GM12878 (cell line): ENCODE measurements at regions not wholly inside any gene's neighbourhood (a gene's known extent, or its start where the extent isn't known, plus 50 kb on each side); places are given as distances from the start of the nearest gene placed in this dataset.

Experiments used
- ATAC-seq: fragments of 200-7000 bp; cut with Tn5 transposase; 3 replicates; pipeline ENCODE4 v1.9.1; 2020; ENCODE audit warnings: mild to moderate bottlenecking, moderate library complexity
- BruUV-seq: library from RNA; stranded (reverse); fragments of 400-500 nt; replicated peaks from 2 replicates; lab custom pipeline; 2021; lab: Mats Ljungman, UMichigan
- CTCF ChIA-PET: fragments of 300-600 bp; sonication (Branson Sonifier 250); formaldehyde crosslinking; extraction: SDS; loops from one replicate; lab custom pipeline; 2021; ENCODE audit warnings: inconsistent platforms; lab: Yijun Ruan, JAX
- POLR2A ChIA-PET: fragments of 350-600 bp; formaldehyde crosslinking; extraction: SDS; loops from one replicate; lab custom pipeline; 2021; ENCODE audit warnings: inconsistent platforms; lab: Charles Lee
- RAD21 ChIA-PET: fragments of 300-600 bp; sonication (Branson Sonifier 250); formaldehyde crosslinking; loops from one replicate; lab custom pipeline; 2023; ENCODE audit warnings: antibody characterized with exemption; ENCODE audit not compliant: unreplicated experiment; lab: Charles Lee
- SMC1A ChIA-PET: fragments of 300-600 bp; sonication (Branson Sonifier 250); formaldehyde crosslinking; loops from one replicate; lab custom pipeline; 2023; ENCODE audit not compliant: unreplicated experiment, uncharacterized antibody; lab: Charles Lee
- DNase-seq: peaks from one replicate; pipeline ENCODE4 v3.0.0-alpha.2; 2011; ENCODE audit warnings: low read depth, low spot score
- FAIRE-seq: peaks from 3 replicates; lab custom pipeline; 2011; peaks lifted over from hg19 to GRCh38; lab: Jason Lieb, UNC
- H2AFZ ChIP-seq: 2 replicates; pipeline ENCODE4 v1.6.0; 2011; ENCODE audit warnings: low read depth, low read length, control low read depth; ENCODE audit not compliant: control insufficient read depth
- H3K27ac ChIP-seq: 2 replicates; pipeline ENCODE4 v1.5.1; 2011; ENCODE audit warnings: control low read depth; ENCODE audit not compliant: control insufficient read depth, insufficient read depth
- H3K27me3 ChIP-seq, 2 experiments: replicated peaks in 1 of 2; 2 replicates each; pipeline versions ENCODE4 v1.6.0 to v1.6.1; 2011; ENCODE audit warnings: low read length in 1 of 2; ENCODE audit not compliant: control insufficient read depth in 2 of 2, insufficient read depth in 2 of 2
- H3K36me3 ChIP-seq, 2 experiments: 2 replicates each; pipeline ENCODE4 v1.5.1; 2011; ENCODE audit warnings: low read length in 1 of 2; ENCODE audit not compliant: control insufficient read depth in 2 of 2, insufficient read depth in 2 of 2
- H3K4me1 ChIP-seq: 2 replicates; pipeline ENCODE4 v1.6.1; 2011; ENCODE audit warnings: mild to moderate bottlenecking, low read length, moderate library complexity, mixed read lengths; ENCODE audit not compliant: control insufficient read depth, insufficient read depth
- H3K4me2 ChIP-seq: 2 replicates; pipeline ENCODE4 v1.6.0; 2011; ENCODE audit warnings: control low read depth; ENCODE audit not compliant: control insufficient read depth, insufficient read depth
- H3K4me3 ChIP-seq: fragments of 200-600 bp; sonication (generic); 2 replicates; pipeline ENCODE4 v1.5.1; 2016
- H3K79me2 ChIP-seq: 2 replicates; pipeline ENCODE4 v1.6.0; 2011; ENCODE audit warnings: low read length; ENCODE audit not compliant: control insufficient read depth, insufficient read depth
- H3K9ac ChIP-seq: 2 replicates; pipeline ENCODE4 v1.8.0; 2011; ENCODE audit warnings: low read length, control low read depth, mixed read lengths; ENCODE audit not compliant: control insufficient read depth, insufficient read depth
- H3K9me3 ChIP-seq: replicated peaks from 3 replicates; pipeline ENCODE4 v1.5.1; 2011; ENCODE audit warnings: mild to moderate bottlenecking, low read length; ENCODE audit not compliant: control insufficient read depth, insufficient read depth
- H4K20me1 ChIP-seq: 2 replicates; pipeline ENCODE4 v1.6.0; 2011; ENCODE audit not compliant: control insufficient read depth, insufficient read depth
- BMI1 ChIP-seq: fragments of 450-650 bp; IDR thresholded peaks from 2 replicates; pipeline ENCODE4 v1.6.1; 2016; ENCODE audit warnings: mild to moderate bottlenecking, moderate library complexity, borderline replicate concordance
- CEBPB ChIP-seq, 2 experiments: fragments of 150-350 bp in 1 of 2; IDR thresholded peaks; 2 replicates each; pipeline ENCODE4 v1.6.1; 2012 to 2014; ENCODE audit warnings: low read depth in 2 of 2, low read length in 2 of 2, borderline replicate concordance in 1 of 2, inconsistent platforms in 1 of 2
- EED ChIP-seq: sonication (generic); IDR thresholded peaks from 2 replicates; pipeline ENCODE4 v1.6.1; 2016; ENCODE audit warnings: antibody characterized with exemption, low read depth
- EGR1 ChIP-seq, 2 experiments: IDR thresholded peaks; 1 replicate in 1 of 2; 2 replicates in 1 of 2; pipeline ENCODE4 v1.6.1; 2011 to 2012; ENCODE audit warnings: low read depth in 2 of 2, low read length in 2 of 2, borderline replicate concordance in 1 of 2, mild to moderate bottlenecking in 1 of 2, moderate library complexity in 1 of 2
- SP1 ChIP-seq: IDR thresholded peaks from one replicate; pipeline ENCODE4 v1.6.1; 2011; ENCODE audit warnings: low read depth, low read length
- WGBS: methylation state at CpG from one replicate; pipeline ENCODE4 v1.1.6; 2016; ENCODE audit warnings: low lambda C conversion rate; ENCODE audit not compliant: insufficient replicate concordance, insufficient coverage; ENCODE audit errors: missing lambda C conversion rate; 5-methylcytosine and 5-hydroxymethylcytosine counted together
- in situ Hi-C: fragments of 300-500 bp; cut with MboI; formaldehyde crosslinking; loops from 9 replicates; pipeline ENCODE4 v1.14.3; 2018; ENCODE audit warnings: mixed read lengths
- intact Hi-C: fragments of 100-400 bp; cut with micrococcal nuclease; formaldehyde crosslinking; loops from one replicate; pipeline ENCODE4 v1.14.2; 2022; ENCODE audit not compliant: unreplicated experiment
- TF ChIP-seq, protein P1 (sequence below), 3 experiments: IDR thresholded peaks in 2 of 3; conservative IDR thresholded peaks in 1 of 3; 2 replicates each; pipeline ENCODE4 v1.5.1; 2011; ENCODE audit warnings: low read depth in 3 of 3, low read length in 3 of 3, mild to moderate bottlenecking in 3 of 3, control low read depth in 2 of 3, moderate library complexity in 2 of 3, inconsistent platforms in 1 of 3, mixed read lengths in 1 of 3; ENCODE audit not compliant: control insufficient read depth in 2 of 3, insufficient read depth in 1 of 3; ENCODE audit errors: extremely low read depth in 1 of 3

DNA sequence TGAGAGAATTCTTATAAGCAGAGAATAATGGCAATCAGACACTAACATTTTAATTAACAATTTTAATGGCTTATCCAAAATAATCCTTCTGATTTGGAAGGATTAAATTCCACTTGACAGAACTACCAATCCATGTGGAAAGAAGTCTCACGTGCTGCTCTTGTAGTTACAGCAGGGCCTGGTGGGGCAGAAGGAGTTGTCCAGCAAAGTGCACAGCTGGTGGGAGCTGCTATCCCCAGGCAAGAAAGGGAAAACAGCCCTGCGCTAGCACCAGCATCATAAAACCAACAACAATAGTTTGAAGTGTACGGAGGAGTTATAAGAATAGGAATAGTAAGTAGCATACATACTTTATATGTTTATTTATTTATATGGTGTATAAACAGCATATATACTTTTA lies 127.4 kb upstream of the TRIM2 start (continued):
- TF ChIP-seq, protein P1, sequence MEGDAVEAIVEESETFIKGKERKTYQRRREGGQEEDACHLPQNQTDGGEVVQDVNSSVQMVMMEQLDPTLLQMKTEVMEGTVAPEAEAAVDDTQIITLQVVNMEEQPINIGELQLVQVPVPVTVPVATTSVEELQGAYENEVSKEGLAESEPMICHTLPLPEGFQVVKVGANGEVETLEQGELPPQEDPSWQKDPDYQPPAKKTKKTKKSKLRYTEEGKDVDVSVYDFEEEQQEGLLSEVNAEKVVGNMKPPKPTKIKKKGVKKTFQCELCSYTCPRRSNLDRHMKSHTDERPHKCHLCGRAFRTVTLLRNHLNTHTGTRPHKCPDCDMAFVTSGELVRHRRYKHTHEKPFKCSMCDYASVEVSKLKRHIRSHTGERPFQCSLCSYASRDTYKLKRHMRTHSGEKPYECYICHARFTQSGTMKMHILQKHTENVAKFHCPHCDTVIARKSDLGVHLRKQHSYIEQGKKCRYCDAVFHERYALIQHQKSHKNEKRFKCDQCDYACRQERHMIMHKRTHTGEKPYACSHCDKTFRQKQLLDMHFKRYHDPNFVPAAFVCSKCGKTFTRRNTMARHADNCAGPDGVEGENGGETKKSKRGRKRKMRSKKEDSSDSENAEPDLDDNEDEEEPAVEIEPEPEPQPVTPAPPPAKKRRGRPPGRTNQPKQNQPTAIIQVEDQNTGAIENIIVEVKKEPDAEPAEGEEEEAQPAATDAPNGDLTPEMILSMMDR (IDR thresholded peaks at IDR 0.05 in 2 of 3, conservative IDR thresholded peaks at IDR 0.05 in 1 of 3; ENCODE audit: control insufficient read depth in 2 of 3, extremely low read depth in 1 of 3, insufficient read depth in 1 of 3, low read depth in 3 of 3, low read length in 3 of 3): no peak
- TF ChIP-seq BMI1 (no peak), EGR1 (IDR thresholded peaks at IDR 0.05; ENCODE audit: borderline replicate concordance in 1 of 2, low read depth in 2 of 2, low read length in 2 of 2) (no peak), SP1 (no peak)
- TF ChIP-seq, all 136 proteins: peak for 0

DNA sequence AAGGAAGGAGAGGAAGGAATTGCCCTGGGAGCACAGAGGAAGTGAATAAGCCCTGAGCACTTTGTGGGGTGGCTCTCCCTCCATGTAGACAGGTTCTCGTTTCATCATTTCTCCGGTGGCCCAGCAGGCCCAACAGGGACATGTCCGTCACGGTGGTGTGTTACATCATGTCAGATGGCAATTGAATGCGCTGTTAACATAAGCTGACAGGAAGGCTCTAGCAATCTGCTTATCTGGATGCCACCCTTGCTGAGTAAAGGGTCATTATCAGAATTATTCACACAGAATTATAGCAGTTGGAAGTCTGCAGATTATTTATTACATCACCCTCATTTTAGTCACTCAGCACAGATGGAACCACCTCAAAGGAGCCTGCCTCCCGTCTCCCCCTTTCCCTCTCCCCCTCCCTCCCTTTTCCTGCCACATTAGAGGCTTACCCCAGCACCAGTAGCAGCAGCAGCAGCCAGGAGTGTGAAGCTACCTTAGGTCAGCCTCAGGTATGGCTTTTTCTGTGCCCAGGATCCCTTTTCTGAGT lies 124.3 kb upstream of the TRIM2 start:
- Histone ChIP-seq H2AFZ (no peak overlapping the region), H3K9ac (no peak overlapping the region), H3K9me3 (no peaks in the 10 kb centered on the region), H3K27ac (no peak overlapping the region), H3K4me2 (no peak overlapping the region), H3K4me3 (no peak overlapping the region), H3K79me2 (no peaks in the 10 kb centered on the region), H4K20me1 (no peaks in the 10 kb centered on the region), H3K27me3 (no peaks in the 10 kb centered on the region; a peak in 2 of 4 replicates), H3K4me1 (no peaks in the 10 kb centered on the region), H3K36me3 (no peaks in the 10 kb centered on the region)
- ChIA-PET RAD21 (no interaction called here), CTCF (interaction anchor here (1.3 to 6.4 kb wide), 3 partner anchors 9 to 231 kb away, joined by 3 to 93 read pairs (median 6); no protein-coding TSS in a partner anchor), POLR2A (no interaction called here), SMC1A (interaction anchor here (2.1 kb wide), 1 partner anchor 47 kb away, joined by 8 read pairs; no protein-coding TSS in a partner anchor)
- FAIRE-seq (no peak), ATAC-seq (no peak), DNase-seq (no peak)
- intact Hi-C loops: no loop called here
- WGBS: 34% methylated on average over 6 of the region's 6 CpGs
- in situ Hi-C loops: no loop called here
- no peak for TF ChIP-seq CEBPB (IDR thresholded peaks at IDR 0.05; ENCODE audit: borderline replicate concordance in 1 of 2, low read depth in 2 of 2, low read length in 2 of 2)
- TF ChIP-seq EED: no peak
- BruUV-seq: no TSS peak
